ENCODE measurements at regions not wholly inside any gene's neighbourhood (a gene's known extent, or its start where the extent isn't known, plus 50 kb on each side); places are given as distances from the start of the nearest gene placed in this dataset.
"Not testable (repeated sequence)": the region's sequence is repeated elsewhere in the genome, so short reads cannot be mapped to it uniquely, and the experiment has no call there.

- DNase-seq, result peak in 1 of 4 experiments; percentile 9
Measured at GRCh38 chr3:125917020-125917549, 51.9 kb upstream of the ROPN1B start.

GRCh38 chr3:125918024-125918423 is 51.0 kb upstream of the ROPN1B start:
- not testable (repeated sequence) for DNase-seq

GRCh38 chr3:125918451-125918850 is 50.5 kb upstream of the ROPN1B start:
- DNase-seq, result not testable (repeated sequence)

- not testable (repeated sequence) for DNase-seq
Measured at GRCh38 chr3:125918866-125919265, 50.1 kb upstream of the ROPN1B start.

All from activated CD4-positive, CD25-positive, alpha-beta regulatory T cell (primary cell).